Right ventricle myocardium inferior (tissue), 1 donor: ENCODE measurements at regions not wholly inside any gene's neighbourhood (a gene's known extent, or its start where the extent isn't known, plus 50 kb on each side); places are given as distances from the start of the nearest gene placed in this dataset.
A peak's percentile ranks its signal among the peaks of the same experiment; 100 is the strongest.
"Not testable (repeated sequence)": the region's sequence is repeated elsewhere in the genome, so short reads cannot be mapped to it uniquely, and the experiment has no call there.

ENCODE experiments used
- ATAC-seq: fragments of 200-7000 bp; cut with Tn5 transposase; one replicate; pipeline ENCODE4 v1.9.1; 2020; ENCODE audit warnings: mild to moderate bottlenecking, moderate library complexity
- DNase-seq: peaks from one replicate; pipeline ENCODE4 v3.0.0; 2021; ENCODE audit errors: missing footprints
- intact Hi-C: fragments of 100-400 bp; cut with DNase I; formaldehyde crosslinking; loops from one replicate; pipeline ENCODE4 v1.11.0; 2022
- donor health status: DM: no; HTN: yes; CAD: no; lungs with severe emphysema.

DNA sequence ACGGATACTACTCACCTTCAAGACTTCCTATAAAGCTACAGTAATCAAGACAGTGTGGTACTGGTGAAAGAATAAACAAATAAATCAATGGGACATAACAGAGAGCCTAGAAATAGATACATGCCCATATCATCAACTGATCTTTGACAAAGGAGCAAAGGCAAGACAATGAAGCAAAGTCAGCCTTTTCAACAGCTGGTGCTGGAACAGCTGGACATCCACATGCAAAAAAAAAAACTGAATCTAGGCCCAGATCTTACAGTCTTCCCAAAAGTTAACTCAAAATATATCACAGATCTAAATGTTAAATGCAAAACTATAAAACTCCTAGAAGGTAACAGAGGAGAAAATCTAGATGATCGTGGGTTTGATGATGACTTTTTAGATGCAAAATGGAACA is 170.3 kb downstream of the MIS18A start:
- intact Hi-C loops = loop anchor here (10.0 kb wide), 1 partner anchor 146 kb away; no protein-coding TSS in a partner anchor
- no peak for DNase-seq

DNA sequence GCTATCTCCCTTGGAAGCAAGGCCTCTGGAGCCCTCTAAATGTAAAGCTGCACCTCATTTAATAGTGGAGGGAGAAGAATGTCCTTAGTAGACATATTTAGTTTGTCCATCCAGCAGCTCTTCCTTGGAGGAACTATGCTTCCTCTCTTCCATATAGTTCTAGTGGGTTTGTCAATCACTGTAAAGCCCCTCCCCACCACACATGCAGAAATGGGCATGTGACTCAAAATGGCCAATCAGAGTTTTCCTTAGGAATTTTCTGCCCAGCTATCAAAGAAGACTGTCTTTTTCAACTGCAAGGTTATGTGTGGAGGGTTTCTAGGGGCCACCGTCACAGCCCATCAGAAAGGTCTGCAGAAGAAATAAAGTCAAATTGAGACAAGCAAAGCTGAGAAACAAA is 175.5 kb downstream of the MIS18A start:
- intact Hi-C loops = loop anchor here (10.0 kb wide), 1 partner anchor 151 kb away; no protein-coding TSS in a partner anchor
- DNase-seq = no peak
- no peak for ATAC-seq

More for the DNA sequence above, 170.3 kb downstream of the MIS18A start:
- no peak for ATAC-seq

DNA sequence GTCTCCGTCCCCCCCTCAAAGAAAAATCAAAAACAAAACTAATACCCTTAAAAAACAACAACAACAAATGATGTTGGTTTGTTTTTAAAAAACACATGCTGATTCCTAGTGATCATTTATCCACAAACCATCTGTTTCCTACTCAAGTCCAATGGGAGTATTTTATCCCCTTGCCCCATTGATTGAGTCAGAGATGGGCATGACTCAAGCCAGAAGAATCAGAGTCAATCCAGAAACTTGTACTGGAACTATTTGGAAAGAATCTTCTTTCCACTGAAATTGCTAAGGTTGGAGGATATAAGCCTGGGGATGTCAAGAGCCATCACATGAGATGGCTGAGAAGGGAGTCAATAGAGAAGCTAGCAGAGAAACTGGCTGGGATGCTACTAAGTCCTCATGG is 176.4 kb downstream of the MIS18A start:
- intact Hi-C loops = loop anchor here (10.0 kb wide), 1 partner anchor 152 kb away; no protein-coding TSS in a partner anchor
- ATAC-seq (no peak), DNase-seq (no peak)

DNA sequence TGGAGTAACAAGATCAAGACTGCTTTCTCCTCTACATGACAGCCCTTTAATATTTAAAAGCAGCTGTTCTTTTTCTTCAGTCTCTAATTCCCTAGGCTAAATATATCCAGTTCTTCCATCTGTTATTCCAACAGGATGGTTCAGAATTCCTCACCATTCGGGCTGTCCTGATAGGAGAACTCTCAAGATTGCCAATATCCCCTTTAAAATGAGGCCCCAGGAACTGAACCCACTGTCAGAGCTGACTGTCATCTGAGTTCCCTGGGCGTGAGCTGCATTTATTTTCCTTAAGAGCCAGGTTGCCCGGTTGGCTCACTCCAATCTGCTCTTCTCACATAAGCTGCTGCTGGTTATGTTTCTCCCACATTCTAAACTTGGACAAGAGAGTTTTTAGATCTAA is 177.6 kb downstream of the MIS18A start:
- ATAC-seq (no peak), DNase-seq (no peak)
- intact Hi-C loops = loop anchor here (10.0 kb wide), 1 partner anchor 154 kb away; no protein-coding TSS in a partner anchor

DNA sequence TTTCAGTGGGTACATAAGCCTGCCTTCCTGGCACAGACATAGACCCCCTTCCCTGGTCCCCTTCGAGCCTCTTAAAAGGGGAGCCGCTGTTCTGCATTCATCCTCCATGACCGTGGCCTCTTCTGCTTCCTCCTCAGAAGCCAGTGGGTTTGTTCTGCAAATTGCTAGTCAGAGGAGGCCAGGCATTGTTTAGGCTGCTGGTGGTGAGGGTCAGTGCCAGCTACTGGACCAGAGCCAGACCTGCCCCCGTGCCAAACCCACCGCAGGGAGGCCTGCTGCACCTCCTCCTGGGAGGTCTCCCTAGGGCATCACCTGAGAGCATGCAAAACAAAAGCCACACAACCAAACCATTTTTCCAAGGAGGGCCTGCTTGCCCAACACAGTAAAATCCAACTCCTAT is 178.4 kb downstream of the MIS18A start:
- intact Hi-C loops = loop anchor here (10.0 kb wide), 1 partner anchor 154 kb away; no protein-coding TSS in a partner anchor
- ATAC-seq (no peak), DNase-seq (no peak)

DNA sequence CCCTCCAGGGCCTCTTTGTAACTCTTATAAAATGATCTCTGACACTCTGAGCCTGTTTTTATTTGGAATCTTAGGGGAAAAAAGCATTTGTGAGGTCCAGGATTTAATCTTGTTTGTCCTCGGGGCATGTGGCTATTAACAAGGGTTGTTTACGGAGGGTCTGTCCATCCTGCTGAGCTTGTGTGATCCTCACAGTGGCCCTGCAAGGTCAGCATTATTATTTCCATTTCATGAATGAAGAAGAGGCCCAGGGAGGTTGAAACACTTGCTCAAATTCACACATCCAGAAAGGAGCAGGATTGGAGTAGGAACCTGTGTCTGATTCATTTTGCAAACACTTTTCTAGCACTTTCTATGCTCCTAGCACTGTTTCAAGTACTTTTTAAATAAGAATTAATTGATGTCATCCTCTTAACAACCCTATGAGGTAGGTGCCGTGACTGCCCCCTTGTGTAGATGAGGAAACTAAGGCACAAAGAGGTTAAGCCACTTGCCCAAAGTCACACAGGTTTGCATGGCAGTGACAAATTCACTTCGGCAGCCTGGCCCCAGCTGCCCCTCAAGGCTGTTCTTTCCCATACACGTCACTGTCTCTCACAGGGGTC is 178.9 kb downstream of the MIS18A start:
- intact Hi-C loops = loop anchor here (10.0 kb wide), 1 partner anchor 155 kb away; no protein-coding TSS in a partner anchor
- no peak for DNase-seq
- no peak for ATAC-seq

DNA sequence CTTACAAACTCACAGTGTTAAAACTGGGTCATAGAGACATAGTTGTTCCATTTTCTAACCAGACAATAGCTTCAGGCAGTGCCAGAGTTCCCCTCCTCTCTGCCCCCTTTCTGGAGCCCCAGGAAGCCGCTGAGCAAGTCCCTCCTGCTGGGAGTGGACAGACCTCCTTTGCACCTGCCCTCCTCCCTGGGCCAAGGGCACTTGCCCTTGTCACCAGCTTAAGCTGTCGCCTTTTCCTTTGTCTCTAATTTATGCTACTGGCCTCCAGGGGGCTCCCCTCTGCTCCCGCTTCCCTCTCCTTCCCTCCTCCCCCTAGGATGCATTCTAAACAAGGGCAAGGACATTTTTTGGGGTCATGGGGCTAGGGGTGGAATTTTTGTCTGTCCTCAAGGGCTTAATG is 182.4 kb downstream of the MIS18A start:
- peak; percentile 15 for ATAC-seq
- intact Hi-C loops = no loop called here
- no peak for DNase-seq

DNA sequence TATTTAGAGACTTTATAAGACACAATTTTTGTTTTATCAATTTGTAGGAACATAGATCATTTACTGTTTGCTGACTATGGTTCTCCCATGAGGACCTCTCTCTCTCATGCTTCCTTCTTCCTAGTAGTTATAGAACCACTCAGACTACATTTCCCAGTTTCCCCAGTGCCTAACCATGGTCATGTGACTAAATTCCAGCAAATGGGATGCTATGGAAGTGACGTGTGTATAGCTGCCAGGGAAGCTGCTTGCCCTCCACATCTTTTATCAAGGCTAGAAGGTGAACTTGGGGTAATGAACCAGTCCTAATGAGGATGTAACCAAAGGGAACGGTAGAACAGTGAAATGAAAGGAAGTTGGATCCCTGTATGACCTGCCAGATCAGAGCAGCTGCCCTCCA is 184.0 kb downstream of the MIS18A start:
- intact Hi-C loops = no loop called here
- ATAC-seq (no peak), DNase-seq (no peak)

DNA sequence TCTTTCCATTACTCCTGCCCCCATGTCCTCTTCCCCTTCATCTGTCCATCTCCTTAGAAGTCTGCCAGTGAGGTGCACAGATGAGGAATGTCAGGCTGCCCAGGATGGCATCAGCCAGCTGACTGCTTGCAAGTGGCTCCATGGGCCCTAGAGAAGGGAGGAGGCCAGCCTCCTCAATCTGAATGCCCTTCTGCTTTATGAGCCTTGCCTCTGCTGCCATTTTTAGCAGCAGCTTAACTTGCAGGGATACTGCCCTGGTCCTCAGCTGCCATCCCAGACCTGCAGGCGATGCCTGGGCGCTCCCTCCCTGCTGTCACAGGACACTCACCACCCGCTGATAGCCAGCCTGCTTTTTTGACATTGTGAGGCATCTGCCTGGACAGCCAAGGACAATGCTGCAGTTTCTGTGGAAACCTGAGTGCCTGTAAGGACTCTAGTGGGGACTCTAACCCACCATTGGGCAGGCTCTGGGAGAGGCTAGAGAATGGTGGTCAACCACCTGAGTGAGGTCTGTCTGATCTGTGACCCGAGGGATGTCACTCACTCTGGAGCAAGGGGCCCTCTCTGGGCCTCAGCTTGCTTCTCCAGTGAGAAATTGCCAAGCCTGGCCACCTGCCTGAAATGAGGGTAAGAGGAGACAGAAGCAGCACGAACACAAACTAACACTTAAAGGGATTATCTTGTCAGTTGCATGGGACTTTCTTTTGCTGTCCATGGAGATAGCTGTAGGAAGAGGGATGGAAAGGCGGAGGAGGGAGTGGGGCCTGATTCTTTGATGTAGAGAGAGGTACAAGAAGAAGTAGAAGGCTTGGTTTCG is 185.0 kb downstream of the MIS18A start:
- DNase-seq (no peak), ATAC-seq (no peak)
- intact Hi-C loops = no loop called here

DNA sequence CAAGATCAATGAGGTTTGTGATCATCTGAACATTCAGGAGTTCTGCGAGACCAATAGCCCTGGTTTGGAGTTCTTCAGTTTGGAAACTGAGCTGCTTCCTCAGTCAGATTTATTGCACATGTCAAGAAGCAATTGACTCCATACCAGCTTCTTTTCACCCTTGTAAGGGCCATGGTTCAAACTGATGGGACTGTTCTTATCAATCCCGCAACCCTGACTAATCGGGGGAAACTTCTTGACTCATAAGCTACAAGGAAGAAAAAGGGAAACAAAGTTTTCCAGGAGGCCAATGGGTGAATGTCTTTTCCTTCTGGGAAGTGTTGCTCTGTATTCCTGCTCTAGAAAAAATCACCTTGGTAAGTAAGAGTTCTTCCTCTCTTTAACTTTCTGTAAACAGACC is 187.9 kb downstream of the MIS18A start:
- intact Hi-C loops = no loop called here
- DNase-seq = no peak
- no peak for ATAC-seq

DNA sequence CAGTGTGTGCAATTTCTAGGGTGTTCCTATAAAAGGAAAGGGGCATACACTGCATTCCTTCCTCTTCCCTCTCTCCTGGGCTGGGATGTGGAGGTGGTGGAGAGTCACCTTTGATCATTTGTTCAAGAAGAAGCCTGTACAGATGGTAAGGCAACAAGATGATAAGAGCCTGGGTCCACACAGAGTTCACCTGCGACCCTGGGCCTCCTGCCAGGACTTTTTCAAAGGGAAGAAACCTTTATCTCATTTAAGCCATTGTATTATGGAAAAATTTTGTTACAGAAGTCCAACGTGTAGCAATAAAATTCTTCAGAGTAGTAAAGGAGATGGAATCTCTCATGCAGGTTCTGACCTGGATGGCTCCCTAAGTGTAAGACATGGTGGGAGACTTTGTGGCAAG is 189.1 kb downstream of the MIS18A start:
- ATAC-seq (no peak), DNase-seq (no peak)
- intact Hi-C loops = no loop called here

DNA sequence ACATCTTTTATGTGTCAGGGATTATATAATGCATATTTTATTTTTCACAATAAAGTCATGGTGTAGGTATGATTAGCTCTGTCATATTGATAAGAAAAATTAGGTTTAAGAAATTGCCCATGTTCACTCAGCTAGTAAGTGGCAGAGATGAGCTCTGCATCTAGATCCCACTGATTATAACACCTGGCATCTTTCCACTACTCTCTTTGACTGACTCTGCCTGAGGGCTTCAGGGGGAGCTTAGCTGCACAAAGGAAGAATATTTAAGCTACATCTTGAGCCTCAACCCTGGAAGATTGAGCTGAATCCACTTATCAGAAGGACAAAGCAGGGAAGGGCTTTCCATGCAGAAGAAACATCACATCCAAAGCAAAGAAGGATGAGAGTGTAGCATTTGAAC is 190.4 kb downstream of the MIS18A start:
- no peak for DNase-seq
- ATAC-seq = no peak
- intact Hi-C loops = no loop called here

DNA sequence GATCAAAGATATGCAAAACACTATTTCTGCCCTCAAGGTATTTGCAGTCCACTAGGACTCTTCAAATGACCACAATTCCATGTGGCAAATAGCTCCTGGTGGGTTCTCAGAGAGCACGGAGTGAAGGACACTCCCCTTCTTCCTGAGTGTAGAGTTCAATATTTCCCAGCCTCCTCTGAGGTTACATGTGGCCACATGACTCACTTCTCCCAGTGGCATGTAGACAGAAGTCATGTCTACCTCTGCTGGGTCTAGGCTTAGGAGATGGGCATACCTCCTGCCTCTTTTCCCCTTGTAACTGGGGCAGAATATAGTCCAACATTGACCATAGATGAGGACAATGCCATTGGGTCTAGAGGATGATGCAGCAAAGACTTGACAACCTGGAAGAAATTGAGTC is 191.4 kb downstream of the MIS18A start:
- ATAC-seq = no peak
- intact Hi-C loops = no loop called here

DNA sequence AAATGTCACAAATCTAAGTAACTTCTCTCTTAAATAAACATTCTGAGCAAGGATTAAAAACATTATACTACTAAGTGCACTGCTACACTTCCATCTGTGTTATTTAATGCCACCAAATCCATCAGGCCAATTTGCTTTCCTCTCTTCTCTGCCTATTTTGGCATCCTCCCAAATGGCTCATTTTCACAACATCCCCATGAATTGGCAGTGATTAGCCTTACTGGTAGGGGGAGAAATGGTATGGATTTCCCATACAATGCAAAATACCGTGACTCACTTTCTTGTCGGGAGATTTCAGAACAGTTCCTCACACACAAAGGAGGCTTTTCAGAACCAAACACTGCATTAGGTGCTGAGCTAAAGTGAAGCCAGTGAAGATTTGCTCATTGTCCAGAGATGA is 195.7 kb downstream of the MIS18A start:
- no peak for DNase-seq
- no peak for ATAC-seq
- intact Hi-C loops = no loop called here

More for the DNA sequence above, 191.4 kb downstream of the MIS18A start:
- no peak for DNase-seq

DNA sequence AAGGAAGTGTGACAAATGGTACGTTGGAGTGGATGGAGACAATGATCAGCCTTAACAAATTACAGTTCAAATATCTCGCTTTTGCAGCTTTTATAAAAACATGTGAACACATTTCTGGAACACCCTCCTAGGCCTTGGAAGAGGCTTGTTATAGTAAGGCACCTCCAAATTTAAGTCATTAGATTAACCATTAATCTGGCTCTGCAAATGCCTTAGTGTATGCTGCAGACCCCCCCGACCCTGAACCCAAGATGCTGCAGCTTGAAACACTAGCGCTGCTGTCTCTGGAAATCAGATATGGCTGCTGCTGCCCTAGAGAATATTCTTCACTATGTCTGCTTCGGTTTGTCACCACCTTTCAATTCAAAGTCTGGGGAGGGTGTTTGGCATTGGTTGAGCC is 196.4 kb downstream of the MIS18A start:
- no peak for DNase-seq
- ATAC-seq = no peak
- intact Hi-C loops = no loop called here

DNA sequence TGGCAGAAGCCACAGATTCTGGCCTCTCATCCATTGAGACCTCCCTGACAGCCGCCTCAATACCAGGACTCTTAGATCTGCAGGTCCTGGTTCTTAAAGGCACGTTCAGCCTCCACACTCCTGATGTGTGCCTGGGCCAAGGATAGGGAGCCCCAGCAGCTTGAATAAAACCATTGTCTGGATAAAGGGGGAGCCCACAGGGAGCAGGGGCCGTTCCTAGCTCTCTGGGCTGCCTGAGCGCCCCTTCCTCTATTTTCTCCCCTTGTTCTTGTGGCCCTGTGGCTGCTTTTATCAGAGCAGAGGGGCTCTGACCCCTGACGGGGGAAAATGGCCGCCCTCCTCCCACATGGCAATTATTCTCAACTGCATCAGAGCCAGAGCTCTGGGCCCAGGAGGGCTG is 200.8 kb downstream of the HUNK start:
- intact Hi-C loops = no loop called here
- DNase-seq = no peak
- ATAC-seq = no peak

DNA sequence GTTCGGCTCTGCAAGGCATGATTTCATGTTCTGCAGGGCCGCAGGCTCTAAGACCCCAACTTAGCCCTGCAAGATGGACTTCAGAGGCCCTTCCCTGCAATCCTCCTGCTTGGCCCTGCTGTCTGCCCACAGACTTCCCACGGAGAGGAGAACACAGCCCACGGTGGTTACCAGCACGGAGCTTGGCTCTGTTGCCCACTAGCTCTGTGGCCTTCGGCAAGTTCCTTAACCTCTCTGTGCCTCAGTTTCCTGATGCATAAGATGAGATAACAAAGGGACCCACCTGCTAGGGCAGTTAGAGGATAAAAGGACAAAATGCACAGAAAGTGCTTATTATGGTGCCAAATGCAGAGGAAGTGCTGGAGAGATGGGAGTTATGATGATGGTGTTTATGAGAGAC is 200.4 kb downstream of the HUNK start:
- ATAC-seq (no peak), DNase-seq (no peak)
- intact Hi-C loops = no loop called here

DNA sequence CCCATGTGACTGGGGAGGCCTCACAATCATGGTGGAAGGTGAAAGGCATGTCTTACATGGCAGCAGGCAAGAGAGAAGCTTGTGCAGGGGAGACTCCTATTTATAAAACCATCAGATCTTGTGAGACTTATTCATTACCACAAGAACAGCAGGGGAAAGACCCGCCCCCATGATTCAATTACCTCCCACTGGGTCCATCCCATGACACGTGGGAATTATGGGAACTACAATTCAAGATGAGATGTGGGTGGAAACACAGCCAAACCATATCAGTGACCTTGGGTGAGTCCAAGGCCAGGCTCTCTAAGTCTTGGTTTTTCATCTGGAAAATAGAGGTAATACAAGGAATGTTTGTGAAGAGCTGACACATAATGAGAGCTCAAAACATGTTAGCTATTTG is 198.8 kb downstream of the HUNK start:
- DNase-seq, intact Hi-C loops, ATAC-seq: not testable (repeated sequence)

DNA sequence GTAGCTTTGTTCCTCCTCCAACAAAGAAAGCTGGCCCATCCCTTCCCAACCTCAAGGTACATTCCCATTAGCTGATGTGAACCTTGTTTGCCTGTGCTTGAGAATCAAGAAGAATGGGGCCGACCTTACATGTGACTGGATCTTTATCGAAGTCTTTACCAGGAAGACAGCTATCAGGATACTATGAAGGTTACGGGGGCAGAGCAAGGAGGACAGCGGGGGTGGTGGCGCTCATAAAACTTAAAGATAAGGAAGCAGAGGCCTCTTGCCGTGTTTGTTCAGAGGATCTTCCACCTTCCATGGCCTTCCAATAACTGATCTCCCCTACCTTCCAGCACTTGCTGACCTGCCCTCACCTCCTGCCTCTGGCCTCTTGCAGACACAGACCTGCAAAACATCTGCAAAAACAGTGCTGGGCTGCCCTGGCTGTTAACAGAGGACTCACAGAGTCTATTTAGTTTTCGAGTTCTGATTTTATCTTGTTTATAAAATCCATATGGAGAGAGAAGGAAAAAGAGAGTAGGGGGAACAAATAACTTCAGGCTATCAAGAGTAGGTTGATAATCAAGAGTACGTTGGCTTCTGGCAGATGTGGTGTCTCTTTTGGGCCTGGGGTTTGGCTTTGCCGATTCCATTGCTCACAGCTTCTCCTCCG is 198.0 kb downstream of the HUNK start:
- intact Hi-C loops = no loop called here
- ATAC-seq (no peak), DNase-seq (no peak)

DNA sequence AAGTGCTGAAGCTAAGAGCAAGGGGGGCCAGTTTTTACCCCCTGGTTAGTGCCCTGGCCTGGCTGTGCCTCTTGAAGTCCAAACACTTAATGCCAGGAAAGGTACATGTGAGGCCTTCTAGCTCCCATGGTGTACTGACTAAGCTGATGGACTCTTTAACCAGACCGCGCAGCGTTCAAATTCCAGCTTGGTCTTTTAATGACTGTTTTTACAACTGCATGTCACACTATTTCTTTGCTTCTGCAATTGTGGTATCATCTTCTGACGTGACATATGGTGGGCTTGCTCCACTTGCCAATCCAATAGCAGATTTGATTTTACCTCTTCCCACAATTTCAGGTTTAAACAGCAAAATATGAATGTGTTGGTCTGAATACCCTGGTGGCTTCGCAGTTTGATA is 197.3 kb downstream of the HUNK start:
- ATAC-seq = no peak
- intact Hi-C loops = no loop called here
- DNase-seq = no peak
